A673 (cell line): ENCODE measurements at regions not wholly inside any gene's neighbourhood (a gene's known extent, or its start where the extent isn't known, plus 50 kb on each side); places are given as distances from the start of the nearest gene placed in this dataset.

ENCODE experiments used
- BruUV-seq: library from RNA; stranded (reverse); fragments of 400-500 nt; replicated peaks from 2 replicates; lab custom pipeline; 2021; lab: Mats Ljungman, UMichigan
- CTCF ChIA-PET: fragments of 300-600 bp; sonication (Branson Sonifier 250); formaldehyde crosslinking; loops from one replicate; lab custom pipeline; 2022; ENCODE audit warnings: antibody characterized with exemption; lab: Charles Lee
- POLR2A ChIA-PET: fragments of 300-600 bp; sonication (Branson Sonifier 250); formaldehyde crosslinking; loops from one replicate; lab custom pipeline; 2022; ENCODE audit warnings: antibody characterized with exemption; ENCODE audit not compliant: low non-redundant PET; lab: Charles Lee
- DNase-seq: peaks from one replicate; pipeline ENCODE4 v3.0.0-alpha.2; 2015; ENCODE audit warnings: low spot score
- H3K27ac ChIP-seq: fragments of 200-600 bp; sonication (generic); 2 replicates; pipeline ENCODE4 v1.5.1; 2016; ENCODE audit warnings: mixed run types, low read depth, mild to moderate bottlenecking, mixed read lengths, antibody characterized with exemption, low read length; ENCODE audit not compliant: poor library complexity, severe bottlenecking
- H3K27me3 ChIP-seq: fragments of 200-600 bp; sonication (generic); replicated peaks from 2 replicates; pipeline ENCODE4 v1.6.1; 2017; ENCODE audit warnings: mixed run types, low read depth, mild to moderate bottlenecking, mixed read lengths, antibody characterized with exemption, low read length; ENCODE audit not compliant: insufficient read depth, poor library complexity
- H3K36me3 ChIP-seq: fragments of 200-600 bp; sonication (generic); 2 replicates; pipeline ENCODE4 v1.6.1; 2016; ENCODE audit warnings: mixed run types, mild to moderate bottlenecking, mixed read lengths, antibody characterized with exemption, low read length; ENCODE audit not compliant: insufficient read depth, poor library complexity, severe bottlenecking
- H3K4me1 ChIP-seq: fragments of 200-600 bp; sonication (generic); 2 replicates; pipeline ENCODE4 v1.6.1; 2017; ENCODE audit warnings: mixed run types, mild to moderate bottlenecking, mixed read lengths, antibody characterized with exemption, low read length; ENCODE audit not compliant: insufficient read depth, poor library complexity, severe bottlenecking
- H3K4me3 ChIP-seq: fragments of 200-600 bp; sonication (generic); 2 replicates; pipeline ENCODE4 v1.5.1; 2016; ENCODE audit warnings: low read depth, mixed run types, mild to moderate bottlenecking, mixed read lengths, low read length; ENCODE audit not compliant: poor library complexity, severe bottlenecking
- H3K9me3 ChIP-seq: fragments of 200-600 bp; sonication (generic); 2 replicates; pipeline ENCODE4 v1.6.1; 2016; ENCODE audit warnings: mixed run types, low read depth, mild to moderate bottlenecking, mixed read lengths, antibody characterized with exemption, low read length; ENCODE audit not compliant: poor library complexity, severe bottlenecking
- EZH2 ChIP-seq: fragments of 200-600 bp; sonication (generic); IDR thresholded peaks from 2 replicates; pipeline ENCODE4 v1.6.1; 2017; ENCODE audit warnings: borderline replicate concordance, low read depth, mild to moderate bottlenecking, mixed read lengths, antibody characterized with exemption, low read length; ENCODE audit not compliant: poor library complexity, severe bottlenecking
- intact Hi-C: fragments of 100-400 bp; cut with micrococcal nuclease; formaldehyde crosslinking; loops from one replicate; pipeline ENCODE4 v1.10.0; 2022; ENCODE audit not compliant: unreplicated experiment
- TF ChIP-seq, protein P1 (sequence below): fragments of 300-800, 200-600 bp; sonication (generic); conservative IDR thresholded peaks from 2 replicates; pipeline ENCODE4 v1.5.1; 2017; ENCODE audit warnings: low read depth, mild to moderate bottlenecking, antibody characterized with exemption, low read length, moderate library complexity, mixed read lengths

GRCh38 chr20:52078289-52078688, 113.3 kb downstream of the ZFP64 start:
- Histone ChIP-seq H3K4me1 (peaks cover 14% of the 10 kb centered on the region), H3K9me3 (no peaks in the 10 kb centered on the region), H3K36me3 (no peaks in the 10 kb centered on the region), H3K4me3 (no peak overlapping the region), H3K27me3 (no peaks in the 10 kb centered on the region), H3K27ac (no peak overlapping the region)
- TF ChIP-seq, protein P1, sequence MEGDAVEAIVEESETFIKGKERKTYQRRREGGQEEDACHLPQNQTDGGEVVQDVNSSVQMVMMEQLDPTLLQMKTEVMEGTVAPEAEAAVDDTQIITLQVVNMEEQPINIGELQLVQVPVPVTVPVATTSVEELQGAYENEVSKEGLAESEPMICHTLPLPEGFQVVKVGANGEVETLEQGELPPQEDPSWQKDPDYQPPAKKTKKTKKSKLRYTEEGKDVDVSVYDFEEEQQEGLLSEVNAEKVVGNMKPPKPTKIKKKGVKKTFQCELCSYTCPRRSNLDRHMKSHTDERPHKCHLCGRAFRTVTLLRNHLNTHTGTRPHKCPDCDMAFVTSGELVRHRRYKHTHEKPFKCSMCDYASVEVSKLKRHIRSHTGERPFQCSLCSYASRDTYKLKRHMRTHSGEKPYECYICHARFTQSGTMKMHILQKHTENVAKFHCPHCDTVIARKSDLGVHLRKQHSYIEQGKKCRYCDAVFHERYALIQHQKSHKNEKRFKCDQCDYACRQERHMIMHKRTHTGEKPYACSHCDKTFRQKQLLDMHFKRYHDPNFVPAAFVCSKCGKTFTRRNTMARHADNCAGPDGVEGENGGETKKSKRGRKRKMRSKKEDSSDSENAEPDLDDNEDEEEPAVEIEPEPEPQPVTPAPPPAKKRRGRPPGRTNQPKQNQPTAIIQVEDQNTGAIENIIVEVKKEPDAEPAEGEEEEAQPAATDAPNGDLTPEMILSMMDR = no peak
- no peak for TF ChIP-seq EZH2
- ChIA-PET CTCF (no interaction called here), POLR2A (no interaction called here)
- intact Hi-C loops = no loop called here
- DNase-seq = no peak
- BruUV-seq = no TSS peak

- Histone ChIP-seq H3K4me3 (no peak overlapping the region), H3K4me1 (no peaks in the 10 kb centered on the region), H3K36me3 (no peaks in the 10 kb centered on the region), H3K27ac (no peak overlapping the region), H3K9me3 (no peaks in the 10 kb centered on the region), H3K27me3 (no peaks in the 10 kb centered on the region)
- TF ChIP-seq EZH2 = no peak
- TF ChIP-seq, protein P1 = no peak
- peak; percentile 45 for DNase-seq
- ChIA-PET CTCF (no interaction called here), POLR2A (no interaction called here)
- BruUV-seq = no TSS peak
- intact Hi-C loops = no loop called here
These were observed 115.4 kb downstream of the ZFP64 start for GRCh38 chr20:52076164-52076563.

GRCh38 chr20:52075400-52075799, 116.2 kb downstream of the ZFP64 start:
- intact Hi-C loops = no loop called here
- Histone ChIP-seq H3K27me3 (no peaks in the 10 kb centered on the region), H3K27ac (no peak overlapping the region), H3K4me3 (no peak overlapping the region), H3K9me3 (no peaks in the 10 kb centered on the region), H3K4me1 (no peaks in the 10 kb centered on the region), H3K36me3 (no peaks in the 10 kb centered on the region)
- POLR2A ChIA-PET = no interaction called here
- TF ChIP-seq, protein P1 = no peak
- no peak for TF ChIP-seq EZH2
- BruUV-seq = no TSS peak
- DNase-seq = no peak
- CTCF ChIA-PET = interaction anchor here (0.5 kb wide), 1 partner anchor 32 kb away, joined by 3 read pairs; no protein-coding TSS in a partner anchor
